HG03280 (cell line): ENCODE measurements at regions not wholly inside any gene's neighbourhood (a gene's known extent, or its start where the extent isn't known, plus 50 kb on each side); places are given as distances from the start of the nearest gene placed in this dataset.
"Not testable (repeated sequence)": the region's sequence is repeated elsewhere in the genome, so short reads cannot be mapped to it uniquely, and the experiment has no call there.

ENCODE experiments used
- ATAC-seq: cut with Tn5 transposase; IDR thresholded peaks from one replicate; pipeline ENCODE4 v1.9.1; 2021; ENCODE audit warnings: mild to moderate bottlenecking, moderate library complexity; ENCODE audit not compliant: unreplicated experiment

DNA sequence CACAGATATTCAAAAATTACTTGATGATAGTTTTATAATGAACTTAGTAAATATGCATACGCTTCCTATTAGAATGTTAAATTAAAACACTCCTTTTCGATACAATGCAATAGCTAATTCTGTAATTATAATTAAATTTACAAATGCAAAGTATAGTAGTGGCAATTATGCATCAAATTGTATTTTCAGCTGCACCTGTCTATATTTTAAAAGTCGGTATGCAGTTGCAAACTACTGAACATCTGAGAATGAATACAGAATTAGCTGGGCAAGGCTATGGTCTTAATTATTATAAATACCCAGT, 110.4 kb upstream of the ARHGAP42 start:
- no peak for ATAC-seq

DNA sequence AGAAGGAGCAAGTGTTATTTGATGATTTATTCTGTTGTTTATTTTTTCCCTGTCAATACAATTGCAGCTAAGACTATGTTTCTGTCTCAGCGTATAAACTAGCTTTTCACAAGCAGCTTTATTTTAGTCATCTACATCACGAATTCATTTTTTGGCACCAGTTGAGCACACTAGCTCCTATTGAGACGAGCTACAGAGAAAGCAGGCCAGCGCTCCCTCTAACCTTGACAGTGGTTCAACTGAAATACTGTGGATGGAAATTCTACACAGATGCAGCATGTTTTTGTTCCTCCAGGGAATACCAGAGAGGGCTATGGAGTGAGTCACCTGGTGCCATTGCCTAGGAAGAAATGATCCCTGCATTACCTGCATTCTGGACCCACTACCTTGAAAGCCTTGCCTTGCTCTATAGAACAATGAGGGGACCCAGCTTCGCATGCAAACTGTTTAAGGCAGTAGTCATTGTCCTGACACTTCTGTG, 108.2 kb upstream of the ARHGAP42 start:
- ATAC-seq: no peak

- no peak for ATAC-seq
Observed at GRCh38 chr11:100581318-100581717, 105.8 kb upstream of the ARHGAP42 start.

- no peak for ATAC-seq
Observed at GRCh38 chr11:100584201-100584985, 102.7 kb upstream of the ARHGAP42 start.

- no peak for ATAC-seq
Observed at GRCh38 chr11:100585728-100586127, 101.4 kb upstream of the ARHGAP42 start.

DNA sequence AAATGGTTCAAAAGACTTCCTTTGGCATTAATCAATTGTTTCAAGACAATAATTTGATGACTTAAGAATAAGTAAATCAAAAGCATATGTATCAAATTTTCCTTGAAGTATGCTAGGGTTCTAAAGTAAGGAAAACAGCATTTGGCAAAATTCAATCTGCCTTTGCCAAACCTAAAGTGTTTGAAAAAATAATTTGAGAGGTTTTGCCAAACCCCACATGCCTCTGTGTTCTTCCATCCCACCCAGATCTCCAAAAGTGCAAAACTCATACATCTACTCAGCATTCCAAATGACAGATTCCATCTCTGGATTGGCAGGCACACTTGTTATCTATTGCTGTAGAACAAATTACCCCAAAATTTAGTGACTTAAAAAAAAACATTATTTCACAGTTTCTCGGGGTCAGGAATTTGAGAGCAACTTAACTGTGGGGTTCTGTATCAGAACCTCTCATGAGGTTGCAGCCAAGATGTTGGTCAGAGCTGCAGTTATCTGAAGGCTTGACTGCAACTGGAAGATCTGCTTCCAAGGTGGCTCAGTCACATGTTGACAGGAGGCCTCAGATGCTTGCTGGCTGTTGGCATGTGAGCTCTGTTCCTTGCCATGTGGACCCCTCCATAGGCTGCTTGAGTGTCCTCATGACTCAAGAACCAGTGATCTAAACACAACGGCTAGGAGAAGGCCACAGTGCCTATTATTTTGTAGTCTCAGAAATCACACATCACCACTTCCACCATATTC, 100.6 kb upstream of the ARHGAP42 start:
- no peak for ATAC-seq

- ATAC-seq: no peak
Observed at GRCh38 chr11:100592619-100593260, 94.3 kb upstream of the ARHGAP42 start.

GRCh38 chr11:100593291-100593690, 93.8 kb upstream of the ARHGAP42 start:
- no peak for ATAC-seq

DNA sequence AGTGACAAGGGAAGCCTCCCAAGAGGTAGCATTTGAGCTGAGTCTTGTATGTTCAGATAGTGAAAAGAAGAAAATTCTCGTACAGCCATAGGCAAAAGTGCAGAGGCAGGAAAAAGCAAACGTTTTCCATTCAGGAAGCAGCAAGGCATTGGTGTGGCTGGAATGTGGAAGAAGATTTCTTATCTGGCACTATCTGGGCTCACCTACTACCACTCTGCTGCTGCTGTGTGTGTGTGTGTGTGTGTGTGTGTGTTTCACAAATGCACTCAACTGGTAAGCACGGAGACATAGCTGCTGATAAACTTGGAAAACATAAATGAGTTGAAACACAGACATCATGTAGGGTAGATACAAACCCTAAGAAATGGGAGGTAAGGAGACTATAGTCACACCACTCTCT, 92.8 kb upstream of the ARHGAP42 start:
- no peak for ATAC-seq

DNA sequence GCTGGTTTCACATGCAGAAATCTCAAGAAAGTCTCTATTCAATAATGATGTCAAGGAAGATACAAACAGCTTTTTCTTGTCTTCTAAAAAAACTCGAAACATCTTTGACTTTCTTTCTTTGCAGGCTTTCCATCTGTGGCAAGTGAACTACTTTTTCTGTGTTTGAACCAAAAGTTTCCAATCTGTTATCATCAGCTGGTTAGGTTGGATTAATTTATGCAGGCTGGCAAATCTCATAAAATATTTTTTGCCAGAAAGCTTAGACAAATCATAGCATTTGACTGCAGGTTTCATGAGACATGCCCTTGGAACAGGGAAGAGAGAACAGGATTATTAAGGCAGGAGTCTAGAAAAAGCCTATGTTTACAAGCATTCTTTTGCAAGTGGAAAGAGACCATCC, 86.1 kb upstream of the ARHGAP42 start:
- no peak for ATAC-seq

DNA sequence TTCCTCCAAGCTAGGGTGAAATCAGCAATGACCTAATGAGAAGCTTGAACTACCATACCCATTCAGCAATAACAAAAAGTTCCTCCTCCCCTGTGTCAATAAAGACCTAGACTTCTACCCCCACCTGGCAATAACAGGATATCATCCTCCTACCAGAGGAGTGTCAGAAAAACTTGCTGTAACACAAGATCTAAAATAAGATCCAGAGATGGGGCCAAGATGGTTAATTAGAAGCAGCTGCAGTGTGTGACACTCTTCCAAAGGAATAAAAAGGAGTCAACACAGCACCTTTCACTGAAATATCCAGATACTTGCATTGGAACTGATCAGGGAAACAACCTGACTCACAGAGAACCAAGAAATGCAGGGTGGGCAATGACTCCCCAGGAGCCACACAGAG, 84.4 kb upstream of the ARHGAP42 start:
- no peak for ATAC-seq

DNA sequence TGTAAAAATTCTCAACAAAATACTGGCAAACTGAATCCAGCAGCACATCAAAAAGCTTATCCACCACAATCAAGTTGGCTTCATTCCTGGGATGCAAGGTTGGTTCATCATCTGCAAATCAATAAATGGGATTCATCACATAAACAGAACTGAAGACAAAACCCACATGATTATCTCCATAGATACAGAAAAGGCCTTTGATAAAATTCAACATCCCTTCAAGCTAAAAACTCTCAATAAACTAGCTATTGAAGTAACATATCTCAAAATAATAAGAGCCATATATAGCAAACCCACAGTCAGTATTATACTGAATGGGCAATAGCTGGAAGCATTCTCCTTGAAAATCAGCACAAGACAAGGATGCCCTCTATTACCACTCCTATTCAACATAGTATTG, 79.3 kb upstream of the ARHGAP42 start:
- ATAC-seq: not testable (repeated sequence)

DNA sequence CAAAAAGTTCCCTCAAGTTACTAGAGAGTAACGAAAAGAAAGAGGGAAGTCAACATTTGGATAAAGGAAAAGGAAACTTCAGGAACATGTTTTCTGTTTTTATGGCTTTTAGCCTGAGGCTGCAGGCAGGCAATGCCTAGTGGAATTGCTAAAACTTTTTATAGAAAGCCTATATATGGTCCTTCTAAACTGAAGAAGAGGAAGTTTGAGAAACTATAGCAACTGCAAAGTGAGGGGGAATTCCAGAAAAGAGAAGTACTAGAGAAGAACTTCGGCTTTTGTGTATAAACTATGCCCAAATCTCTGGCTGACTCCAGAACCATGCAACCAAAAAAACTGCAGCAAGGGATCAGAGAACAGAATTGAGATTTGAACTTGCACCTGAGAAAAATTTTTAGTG, 74.3 kb upstream of the ARHGAP42 start:
- peak; percentile 83 for ATAC-seq

- ATAC-seq: no peak
Observed at GRCh38 chr11:100618914-100619313, 68.2 kb upstream of the ARHGAP42 start.

DNA sequence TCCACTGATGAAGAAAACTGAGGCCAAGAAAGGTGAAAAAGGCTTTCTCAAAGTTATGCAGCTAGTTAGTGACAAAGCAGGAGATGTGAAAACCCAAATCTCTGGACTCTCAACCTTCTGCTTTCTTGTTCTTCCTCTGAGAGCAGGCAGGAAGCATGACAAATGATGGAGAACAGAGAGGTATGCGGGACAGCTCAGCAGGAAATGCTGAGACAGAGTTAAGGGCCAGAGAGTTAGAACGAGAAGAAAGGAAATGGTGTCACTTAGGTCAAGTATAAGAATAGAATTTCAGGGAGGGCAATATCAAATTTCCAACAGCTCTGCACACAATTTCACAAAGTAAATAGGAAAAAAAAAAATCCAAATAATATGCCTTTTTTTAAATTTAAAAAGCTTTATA, 67.6 kb upstream of the ARHGAP42 start:
- no peak for ATAC-seq

- no peak for ATAC-seq
Observed at GRCh38 chr11:100622404-100622803, 64.7 kb upstream of the ARHGAP42 start.

- no peak for ATAC-seq
Observed at GRCh38 chr11:100624346-100624745, 62.7 kb upstream of the ARHGAP42 start.

GRCh38 chr11:100625041-100625440, 62.0 kb upstream of the ARHGAP42 start:
- ATAC-seq: no peak

DNA sequence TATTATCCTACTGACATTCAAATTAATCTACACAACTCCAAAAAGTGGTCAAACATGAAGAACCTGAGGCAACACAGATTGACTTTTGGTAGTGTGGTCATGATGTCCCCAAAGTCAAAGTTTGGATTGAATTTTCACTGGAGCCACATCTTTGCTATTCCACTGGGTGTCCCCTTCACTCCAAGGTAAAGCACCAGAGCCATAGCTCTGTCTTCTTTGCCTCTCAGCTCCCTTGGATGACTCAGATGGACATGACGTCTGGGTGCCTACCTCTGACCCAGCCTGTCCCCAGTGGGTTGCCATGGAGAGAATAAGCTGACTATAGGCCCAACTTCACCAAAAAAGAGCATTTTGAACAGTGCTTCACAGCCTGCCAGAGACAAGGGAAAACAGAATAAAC, 57.4 kb upstream of the ARHGAP42 start:
- ATAC-seq: no peak

- no peak for ATAC-seq
Observed at GRCh38 chr11:100630898-100631297, 56.2 kb upstream of the ARHGAP42 start.

DNA sequence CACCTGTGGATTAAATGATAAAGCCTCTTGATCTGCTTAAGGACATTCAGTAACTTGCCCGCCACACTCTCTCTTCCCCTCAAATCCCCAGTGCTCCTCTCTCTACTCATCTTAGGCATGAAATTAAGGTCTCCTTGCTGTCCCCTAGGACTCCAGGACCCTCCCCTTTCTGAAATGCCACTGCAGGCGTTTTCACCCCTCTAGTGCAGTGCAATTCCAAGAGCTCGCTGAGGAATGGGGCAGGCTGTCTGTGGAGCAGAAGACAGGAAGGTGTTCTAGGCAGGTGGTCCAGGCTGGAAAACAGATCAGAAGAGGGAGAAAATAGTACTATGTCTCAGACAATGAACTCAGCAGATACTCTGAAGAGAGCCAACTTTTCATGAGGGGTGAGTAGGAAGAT, 55.8 kb upstream of the ARHGAP42 start:
- ATAC-seq: no peak

GRCh38 chr11:100632941-100633452, 54.1 kb upstream of the ARHGAP42 start:
- ATAC-seq: no peak
